GM19467 (cell line): ENCODE measurements at regions not wholly inside any gene's neighbourhood (a gene's known extent, or its start where the extent isn't known, plus 50 kb on each side); places are given as distances from the start of the nearest gene placed in this dataset.

Experiments used
- ATAC-seq: cut with Tn5 transposase; IDR thresholded peaks from one replicate; pipeline ENCODE4 v1.9.1; 2021; ENCODE audit warnings: mild to moderate bottlenecking, moderate library complexity; ENCODE audit not compliant: unreplicated experiment

GRCh38 chr5:2200261-2200950 lies 317.7 kb upstream of the IRX4 start:
- no peak for ATAC-seq

- ATAC-seq: no peak
Measured at GRCh38 chr5:2199697-2200096, 317.0 kb upstream of the IRX4 start.

GRCh38 chr5:2196989-2197619 lies 314.4 kb upstream of the IRX4 start:
- no peak for ATAC-seq

GRCh38 chr5:2196416-2196815 lies 313.7 kb upstream of the IRX4 start:
- no peak for ATAC-seq

- no peak for ATAC-seq
Measured at GRCh38 chr5:2194949-2195348, 312.2 kb upstream of the IRX4 start.

GRCh38 chr5:2194236-2194555 lies 311.5 kb upstream of the IRX4 start:
- ATAC-seq: no peak

GRCh38 chr5:2193542-2194235 lies 311.0 kb upstream of the IRX4 start:
- ATAC-seq: no peak

GRCh38 chr5:2193142-2193541 lies 310.4 kb upstream of the IRX4 start:
- no peak for ATAC-seq

- no peak for ATAC-seq
Measured at GRCh38 chr5:2192496-2192895, 309.8 kb upstream of the IRX4 start.

GRCh38 chr5:2191972-2192371 lies 309.2 kb upstream of the IRX4 start:
- ATAC-seq: no peak

GRCh38 chr5:2190549-2190948 lies 307.8 kb upstream of the IRX4 start:
- ATAC-seq: no peak

- ATAC-seq: no peak
Measured at GRCh38 chr5:2188661-2189060, 305.9 kb upstream of the IRX4 start.

- no peak for ATAC-seq
Measured at GRCh38 chr5:2188137-2188536, 305.4 kb upstream of the IRX4 start.

- ATAC-seq: no peak
Measured at GRCh38 chr5:2187687-2188086, 305.0 kb upstream of the IRX4 start.

GRCh38 chr5:2187156-2187555 lies 304.4 kb upstream of the IRX4 start:
- no peak for ATAC-seq

- no peak for ATAC-seq
Measured at GRCh38 chr5:2186472-2187015, 303.8 kb upstream of the IRX4 start.

GRCh38 chr5:2185646-2186471 lies 303.1 kb upstream of the IRX4 start:
- ATAC-seq: no peak

GRCh38 chr5:2184563-2185540 lies 302.1 kb upstream of the IRX4 start:
- ATAC-seq: no peak

- ATAC-seq: no peak
Measured at GRCh38 chr5:2184026-2184366, 301.3 kb upstream of the IRX4 start.
